Ectodermal cell (in vitro differentiated cells): ENCODE measurements at regions not wholly inside any gene's neighbourhood (a gene's known extent, or its start where the extent isn't known, plus 50 kb on each side); places are given as distances from the start of the nearest gene placed in this dataset.

Experiments used
- H3K27ac ChIP-seq: 2 replicates; pipeline ENCODE4 v1.7.0; 2013; ENCODE audit warnings: mild to moderate bottlenecking, low read depth, low read length; ENCODE audit not compliant: insufficient read depth, poor library complexity, severe bottlenecking
- H3K27me3 ChIP-seq: 2 replicates; pipeline ENCODE4 v1.7.0; 2013; ENCODE audit warnings: mild to moderate bottlenecking, low read length; ENCODE audit not compliant: insufficient read depth, control insufficient read depth, poor library complexity, severe bottlenecking
- H3K36me3 ChIP-seq: one replicate; pipeline ENCODE4 v1.7.0; 2013; ENCODE audit warnings: low read length; ENCODE audit not compliant: control insufficient read depth, insufficient read depth
- H3K4me1 ChIP-seq: one replicate; pipeline ENCODE4 v1.7.0; 2013; ENCODE audit warnings: low read length; ENCODE audit not compliant: control insufficient read depth, insufficient read depth
- H3K4me3 ChIP-seq: 2 replicates; pipeline ENCODE4 v1.7.0; 2013; ENCODE audit warnings: low read depth, low read length, control low read depth; ENCODE audit not compliant: insufficient read depth
- H3K9me3 ChIP-seq: 2 replicates; pipeline ENCODE4 v1.7.0; 2013; ENCODE audit warnings: mild to moderate bottlenecking, low read length, moderate library complexity; ENCODE audit not compliant: control insufficient read depth
- WGBS, 2 experiments: methylation state at CpG; one replicate each; pipeline ENCODE4 v1.1.7; 2013; ENCODE audit warnings: missing lambda C conversion rate in 2 of 2; 5-methylcytosine and 5-hydroxymethylcytosine counted together

GRCh38 chr1:209064850-209065706 is 518.4 kb upstream of the CAMK1G start:
- Histone ChIP-seq H3K27me3 (no peaks in the 10 kb centered on the region), H3K9me3 (no peaks in the 10 kb centered on the region), H3K4me3 (no peak overlapping the region), H3K4me1 (peaks cover 22% of the 10 kb centered on the region), H3K27ac (no peak overlapping the region), H3K36me3 (no peaks in the 10 kb centered on the region)
- WGBS, 2 experiments = 66 to 67% methylated on average over 11 of the region's 11 CpGs

- no peaks in the 10 kb centered on the region for H3K27me3 ChIP-seq
- no peaks in the 10 kb centered on the region for H3K36me3 ChIP-seq
- no peaks in the 10 kb centered on the region for H3K4me1 ChIP-seq
- H3K27ac ChIP-seq = no peak overlapping the region
- H3K4me3 ChIP-seq = no peak overlapping the region
- no peaks in the 10 kb centered on the region for H3K9me3 ChIP-seq
Measured at GRCh38 chr1:209072481-209072880, 511.0 kb upstream of the CAMK1G start.

GRCh38 chr1:209073879-209074278 is 509.6 kb upstream of the CAMK1G start:
- no peak overlapping the region for H3K27ac ChIP-seq
- H3K27me3 ChIP-seq = no peaks in the 10 kb centered on the region
- no peak overlapping the region for H3K4me3 ChIP-seq
- no peaks in the 10 kb centered on the region for H3K36me3 ChIP-seq
- H3K9me3 ChIP-seq = no peaks in the 10 kb centered on the region
- no peaks in the 10 kb centered on the region for H3K4me1 ChIP-seq

- H3K27me3 ChIP-seq = no peaks in the 10 kb centered on the region
- H3K36me3 ChIP-seq = no peaks in the 10 kb centered on the region
- H3K4me1 ChIP-seq = no peaks in the 10 kb centered on the region
- no peak overlapping the region for H3K4me3 ChIP-seq
- H3K9me3 ChIP-seq = no peaks in the 10 kb centered on the region
- H3K27ac ChIP-seq = no peak overlapping the region
Measured at GRCh38 chr1:209074575-209075250, 508.8 kb upstream of the CAMK1G start.

GRCh38 chr1:209076688-209077087 is 506.8 kb upstream of the CAMK1G start:
- H3K9me3 ChIP-seq = no peaks in the 10 kb centered on the region
- H3K36me3 ChIP-seq = no peaks in the 10 kb centered on the region
- 93 to 95% methylated on average over 3 of the region's 3 CpGs for WGBS, 2 experiments
- no peaks in the 10 kb centered on the region for H3K4me1 ChIP-seq
- no peak overlapping the region for H3K27ac ChIP-seq
- no peaks in the 10 kb centered on the region for H3K27me3 ChIP-seq
- H3K4me3 ChIP-seq = no peak overlapping the region

- Histone ChIP-seq H3K36me3 (no peaks in the 10 kb centered on the region), H3K4me1 (no peaks in the 10 kb centered on the region), H3K27me3 (no peaks in the 10 kb centered on the region), H3K4me3 (no peak overlapping the region), H3K27ac (no peak overlapping the region), H3K9me3 (no peaks in the 10 kb centered on the region)
- 73 to 74% methylated on average over 5 of the region's 5 CpGs for WGBS, 2 experiments
Measured at GRCh38 chr1:209080170-209080781, 503.2 kb upstream of the CAMK1G start.

GRCh38 chr1:209086486-209087192 is 496.9 kb upstream of the CAMK1G start:
- Histone ChIP-seq H3K9me3 (no peaks in the 10 kb centered on the region), H3K27ac (no peak overlapping the region), H3K27me3 (no peaks in the 10 kb centered on the region), H3K4me3 (no peak overlapping the region), H3K36me3 (no peaks in the 10 kb centered on the region), H3K4me1 (peaks cover 5% of the 10 kb centered on the region)
- WGBS, 2 experiments = 81 to 85% methylated on average over 6 of the region's 6 CpGs

- Histone ChIP-seq H3K9me3 (no peaks in the 10 kb centered on the region), H3K27me3 (no peaks in the 10 kb centered on the region), H3K27ac (no peak overlapping the region), H3K4me1 (no peaks in the 10 kb centered on the region), H3K36me3 (no peaks in the 10 kb centered on the region), H3K4me3 (no peak overlapping the region)
Measured at GRCh38 chr1:209094384-209094783, 489.1 kb upstream of the CAMK1G start.

GRCh38 chr1:209095627-209096595 is 487.6 kb upstream of the CAMK1G start:
- 92 to 94% methylated on average over 8 to 9 of the region's 9 CpGs for WGBS, 2 experiments

More at GRCh38 chr1:209095627-209096595, 487.6 kb upstream of the CAMK1G start:
- no peak overlapping the region for H3K27ac ChIP-seq
- H3K27me3 ChIP-seq = no peaks in the 10 kb centered on the region
- no peaks in the 10 kb centered on the region for H3K9me3 ChIP-seq
- H3K4me1 ChIP-seq = no peaks in the 10 kb centered on the region
- no peaks in the 10 kb centered on the region for H3K36me3 ChIP-seq
- no peak overlapping the region for H3K4me3 ChIP-seq
